GM21390 (cell line): ENCODE measurements at regions not wholly inside any gene's neighbourhood (a gene's known extent, or its start where the extent isn't known, plus 50 kb on each side); places are given as distances from the start of the nearest gene placed in this dataset.

Source experiments
- ATAC-seq: cut with Tn5 transposase; IDR thresholded peaks from one replicate; pipeline ENCODE4 v1.9.1; 2021; ENCODE audit not compliant: unreplicated experiment

GRCh38 chr3:30203301-30203700, 403.1 kb upstream of the TGFBR2 start:
- no peak for ATAC-seq

DNA sequence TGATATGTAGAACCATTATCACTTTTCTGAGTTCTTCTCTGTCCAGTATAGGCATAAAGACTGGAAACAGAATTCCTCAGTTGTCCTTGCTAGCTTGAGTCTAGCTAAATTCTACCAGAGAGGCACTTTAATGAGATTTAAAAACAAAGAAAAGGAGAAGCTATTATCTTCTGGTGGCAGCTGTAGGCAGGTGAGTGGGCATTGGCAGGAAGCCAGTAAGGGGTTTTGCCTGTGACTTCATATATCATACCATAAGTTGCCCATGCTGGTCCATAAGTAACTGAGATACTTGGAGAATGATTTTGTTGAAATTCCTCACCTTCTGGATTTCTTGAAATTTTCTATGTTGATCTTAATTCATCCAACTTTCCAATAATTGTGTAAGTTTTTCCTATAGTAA, 402.3 kb upstream of the TGFBR2 start:
- no peak for ATAC-seq

- no peak for ATAC-seq
Measured at GRCh38 chr3:30206051-30206450, 400.4 kb upstream of the TGFBR2 start.

DNA sequence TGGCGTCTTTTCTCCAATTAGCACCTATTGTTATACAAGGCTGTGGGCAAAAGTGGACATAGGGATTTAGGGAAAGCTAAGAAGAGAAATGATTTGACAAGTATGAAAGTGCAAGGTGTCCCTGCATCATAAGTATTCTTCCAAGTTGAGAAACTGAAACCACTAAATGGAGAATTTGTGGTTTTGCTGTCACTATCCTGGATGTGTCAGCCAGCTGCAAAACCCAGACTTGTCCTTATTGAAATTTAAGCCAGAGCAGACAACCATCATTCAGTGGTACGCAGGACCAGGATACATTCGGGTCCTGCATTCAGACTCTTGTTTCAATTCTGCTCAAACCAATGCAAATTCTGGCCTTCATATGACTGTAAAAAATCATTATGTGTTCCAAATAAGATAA, 384.8 kb upstream of the TGFBR2 start:
- no peak for ATAC-seq

GRCh38 chr3:30222441-30222840, 384.0 kb upstream of the TGFBR2 start:
- ATAC-seq = no peak

DNA sequence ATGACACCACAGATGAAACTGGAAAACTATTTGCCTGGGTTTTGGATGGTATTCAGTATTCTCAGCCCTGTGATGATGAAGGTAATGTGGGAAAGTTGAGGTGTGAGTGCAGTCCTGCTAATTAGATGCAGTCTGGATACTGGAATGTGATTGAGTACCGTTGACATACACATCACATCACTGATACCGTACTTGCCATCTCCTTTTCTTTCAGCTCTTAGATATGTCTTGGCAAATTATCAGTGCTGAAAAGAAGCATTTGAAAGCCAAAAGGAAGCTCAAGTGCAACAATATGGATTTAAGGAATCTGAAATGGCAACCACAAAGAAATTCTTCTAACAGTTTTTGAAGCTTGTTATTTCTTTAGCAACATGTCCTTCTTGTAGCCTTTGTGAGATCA, 381.4 kb upstream of the TGFBR2 start:
- no peak for ATAC-seq

DNA sequence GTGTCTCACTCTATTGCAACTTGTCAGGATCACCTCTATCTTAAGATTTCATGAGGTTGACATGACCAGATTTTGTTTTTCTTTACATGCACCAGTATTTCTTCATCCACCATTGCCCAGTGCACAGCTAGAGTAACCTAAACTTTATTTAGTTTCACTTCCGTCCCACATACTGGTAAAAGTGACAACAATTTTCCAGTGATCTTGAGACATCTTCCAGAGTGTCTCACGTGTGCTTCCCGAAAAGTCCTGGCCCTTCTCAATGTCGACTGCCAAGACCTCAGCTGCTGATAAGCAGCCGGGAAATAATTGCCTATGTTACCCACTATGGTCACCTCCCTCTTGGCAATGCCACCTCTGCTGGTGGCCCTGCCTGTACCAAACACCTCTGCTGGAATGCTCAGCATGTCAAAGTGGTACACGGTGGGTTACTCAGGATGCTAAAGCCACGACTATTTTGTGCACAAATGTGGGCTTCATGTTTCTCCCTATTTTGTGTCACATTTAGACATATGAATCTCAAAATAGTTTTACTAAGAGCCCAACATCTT, 379.7 kb upstream of the TGFBR2 start:
- no peak for ATAC-seq

DNA sequence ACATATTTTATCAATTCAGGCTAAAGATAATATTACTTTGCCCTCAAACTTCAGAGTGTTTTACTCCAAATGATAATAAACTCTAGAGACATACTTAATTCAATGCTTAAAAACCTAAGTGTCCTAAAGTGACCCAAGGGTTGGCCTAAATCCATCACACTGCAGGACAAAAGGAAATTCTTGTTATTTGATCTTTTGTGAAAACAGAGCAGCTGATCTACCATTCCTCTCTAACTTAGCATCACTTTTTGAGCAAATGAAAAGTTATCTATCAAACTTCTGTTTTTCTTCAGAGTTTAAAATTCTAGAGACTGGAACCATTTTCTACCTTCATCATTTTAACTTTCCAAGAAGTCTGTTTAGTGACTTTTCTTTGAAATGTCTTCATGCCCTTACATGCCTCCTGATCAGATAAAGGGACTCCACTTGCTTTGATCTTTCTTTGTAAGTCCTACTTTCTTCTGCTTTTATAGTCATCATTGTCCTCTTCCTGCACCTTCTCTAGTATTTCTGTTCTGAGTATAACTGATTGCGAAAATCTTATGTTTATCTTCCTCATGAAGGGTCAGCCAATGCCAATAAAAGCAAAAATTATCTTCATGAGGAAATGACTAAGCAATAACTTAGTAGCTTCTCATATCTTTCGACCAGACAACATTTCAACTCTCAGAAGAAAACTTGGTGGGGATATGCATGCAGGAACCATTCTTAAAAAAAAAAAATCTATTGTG, 378.7 kb upstream of the TGFBR2 start:
- ATAC-seq = no peak

DNA sequence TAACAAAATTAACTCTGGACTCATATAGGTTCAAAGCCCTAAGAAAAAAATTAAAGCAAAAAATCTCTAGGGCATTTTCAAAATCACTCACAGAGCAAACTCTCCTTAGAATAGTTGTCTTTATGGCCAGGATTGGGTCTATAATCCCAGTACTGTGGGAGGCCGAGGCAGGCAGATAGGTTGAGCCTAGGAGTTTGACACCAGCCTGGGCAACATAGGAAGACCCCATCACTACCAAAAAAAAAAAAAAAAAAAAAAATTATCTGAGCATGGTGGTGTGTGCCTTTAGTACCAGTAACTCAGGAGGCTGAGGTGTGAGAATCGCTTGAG, 378.1 kb upstream of the TGFBR2 start:
- no peak for ATAC-seq

- no peak for ATAC-seq
Measured at GRCh38 chr3:30231277-30232141, 374.9 kb upstream of the TGFBR2 start.

DNA sequence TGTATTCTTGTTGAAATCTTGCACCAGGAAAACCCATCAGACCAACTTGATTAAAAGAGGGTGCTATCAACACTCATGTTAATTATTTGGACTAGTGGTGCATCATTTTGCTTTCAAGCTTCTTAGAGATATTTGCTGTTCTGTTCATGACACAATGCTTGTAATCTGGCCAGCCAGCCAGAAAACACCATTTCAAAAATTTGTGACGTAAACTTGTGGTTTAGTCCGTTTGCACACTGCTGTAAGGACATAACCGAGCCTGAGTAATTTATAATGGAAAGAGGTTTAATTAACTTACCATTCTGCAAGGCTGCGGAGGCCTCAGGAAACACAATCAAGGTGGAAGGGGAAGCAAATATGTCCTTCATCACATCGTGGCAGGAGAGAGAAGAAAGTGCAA, 374.3 kb upstream of the TGFBR2 start:
- ATAC-seq = no peak

DNA sequence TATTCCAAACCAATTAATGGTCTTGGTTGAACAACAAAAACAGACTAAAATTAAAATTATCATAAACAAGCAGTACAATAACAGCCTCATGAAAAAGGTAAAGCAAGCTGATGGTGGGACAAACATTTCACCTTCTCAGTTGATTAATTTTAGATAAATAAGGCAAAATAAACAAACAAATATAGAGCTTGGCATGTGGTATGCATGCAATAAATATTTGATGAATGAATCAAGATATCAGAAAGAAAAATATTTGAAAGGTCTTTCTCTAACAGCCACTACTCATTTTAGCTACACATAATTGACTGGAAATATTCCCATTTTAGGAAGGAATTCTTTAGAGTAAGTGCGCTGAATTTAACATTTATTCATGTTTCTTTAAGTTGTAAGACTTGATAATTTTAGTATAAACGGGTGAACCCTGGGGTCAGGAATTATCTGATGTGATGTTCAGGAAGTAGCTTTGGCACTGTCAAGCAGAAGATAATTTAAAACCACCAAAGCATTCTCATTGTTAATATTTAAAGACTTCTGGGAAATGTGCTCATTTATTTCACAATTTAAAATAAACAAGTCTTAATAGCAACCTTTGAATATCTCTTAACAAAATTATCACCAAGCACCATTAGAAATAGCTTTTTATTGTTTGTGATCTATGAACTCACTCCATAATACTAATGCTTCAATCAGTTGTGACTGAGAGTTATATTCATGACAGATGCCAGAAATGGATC, 372.3 kb upstream of the TGFBR2 start:
- ATAC-seq = no peak

- no peak for ATAC-seq
Measured at GRCh38 chr3:30236011-30236410, 370.4 kb upstream of the TGFBR2 start.

GRCh38 chr3:30241721-30242120, 364.7 kb upstream of the TGFBR2 start:
- no peak for ATAC-seq

- ATAC-seq = no peak
Measured at GRCh38 chr3:30245858-30246622, 360.4 kb upstream of the TGFBR2 start.

- ATAC-seq = peak; percentile 98
Measured at GRCh38 chr3:30248423-30248822, 358.0 kb upstream of the TGFBR2 start.

- ATAC-seq = no peak
Measured at GRCh38 chr3:30252474-30252873, 353.9 kb upstream of the TGFBR2 start.

DNA sequence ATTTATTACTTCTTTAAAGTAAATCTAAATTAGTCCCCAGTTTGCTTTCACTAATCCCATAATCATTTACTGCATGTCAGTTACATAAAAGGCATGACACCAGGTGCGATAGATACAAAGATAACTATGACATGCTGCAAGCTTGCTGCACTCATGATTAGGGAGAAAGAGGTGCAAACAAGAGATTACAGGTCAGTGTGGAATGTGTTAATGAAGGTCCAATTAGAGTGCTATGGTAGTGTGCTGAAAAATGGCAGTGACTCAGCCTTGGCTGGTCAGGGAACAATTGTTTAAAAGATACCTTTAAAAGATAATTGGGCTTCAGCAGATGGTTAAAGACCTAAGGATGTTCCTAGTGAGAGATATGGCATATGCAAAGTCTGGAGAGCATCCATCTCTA, 352.6 kb upstream of the TGFBR2 start:
- no peak for ATAC-seq

DNA sequence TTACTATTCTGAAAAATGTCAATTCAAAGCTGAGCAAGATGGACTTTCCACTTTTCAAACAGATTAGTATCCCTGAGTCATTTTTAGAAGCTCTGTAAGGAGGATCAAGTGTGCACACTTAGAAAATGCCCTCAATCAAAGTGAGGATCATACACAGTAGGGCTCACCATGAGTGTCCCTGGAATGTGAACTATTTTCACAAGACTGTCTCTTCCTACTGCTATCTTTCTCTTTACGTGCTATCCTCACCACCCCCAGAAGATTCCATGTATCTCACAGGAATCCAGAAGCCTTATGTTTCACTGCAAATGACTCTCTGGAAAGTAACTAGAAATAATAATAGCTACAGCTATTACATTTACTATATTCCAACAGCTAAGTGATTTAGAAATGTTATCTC, 349.9 kb upstream of the TGFBR2 start:
- no peak for ATAC-seq

DNA sequence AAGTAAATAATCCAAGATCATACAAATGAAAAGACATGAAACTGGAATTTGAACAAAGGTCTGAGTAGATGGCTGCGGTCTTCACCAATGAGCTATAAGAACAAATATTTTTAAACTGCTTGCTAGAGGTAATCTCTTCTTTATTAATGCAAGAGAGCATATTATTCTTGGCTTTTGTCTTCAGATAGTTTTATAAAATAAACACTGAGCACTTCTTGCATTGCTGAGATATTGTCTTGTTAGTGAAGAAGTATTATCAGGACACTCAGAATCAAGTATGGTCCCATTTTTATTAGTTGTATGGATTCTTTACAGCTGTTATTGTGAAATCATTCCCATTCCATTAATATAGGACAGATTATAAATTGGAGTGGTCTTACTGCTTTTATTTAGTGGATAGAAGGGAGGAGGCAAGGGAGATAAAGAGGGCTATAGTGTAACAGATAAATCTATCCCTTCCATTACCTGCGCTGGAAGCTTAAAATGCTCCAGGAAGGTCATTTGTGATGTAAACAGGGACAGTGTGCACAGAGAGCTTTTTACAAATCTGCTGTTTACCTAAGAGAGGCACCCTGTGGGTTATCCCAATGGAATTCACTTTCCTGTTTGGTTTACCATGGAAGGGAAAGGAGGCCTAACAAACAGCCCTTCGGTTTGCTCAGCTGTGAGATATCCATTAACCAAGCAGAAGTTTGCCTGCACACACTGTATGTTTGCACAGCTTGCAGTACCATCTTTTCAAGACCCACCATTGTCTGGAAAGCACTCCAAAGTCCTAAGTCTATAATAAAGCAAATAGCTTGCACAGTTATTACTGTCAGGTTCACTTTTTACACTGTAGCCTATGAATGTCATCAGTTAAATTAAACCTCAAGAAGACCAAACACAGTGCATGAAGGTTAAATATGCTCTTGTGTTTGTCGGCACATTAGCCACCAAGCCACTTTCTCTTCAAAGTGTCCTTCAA, 347.7 kb upstream of the TGFBR2 start:
- no peak for ATAC-seq
